ENCODE measurements at regions not wholly inside any gene's neighbourhood (a gene's known extent, or its start where the extent isn't known, plus 50 kb on each side); places are given as distances from the start of the nearest gene placed in this dataset.

DNA sequence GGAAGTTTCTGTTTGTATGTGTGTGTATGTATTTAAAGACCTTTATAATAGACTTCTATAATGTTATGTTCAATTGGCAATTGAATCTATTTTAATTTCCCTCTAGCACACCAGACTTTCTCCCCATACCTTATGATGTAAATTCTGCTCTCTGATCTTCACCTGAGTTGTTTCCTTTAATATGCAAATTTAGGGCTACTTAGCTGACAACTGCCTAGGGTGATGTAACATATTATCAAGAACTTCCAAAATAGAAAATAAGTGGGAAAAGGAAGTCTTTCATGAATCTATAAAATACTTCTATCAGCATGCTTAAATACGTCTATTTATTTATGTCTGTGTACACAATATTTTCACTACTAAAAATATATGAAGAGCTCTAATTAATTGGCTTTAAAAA is 923.5 kb upstream of the CDH10 start:
- Mint-ChIP-seq H3K36me3 (ENCODE audit: low read depth) (peaks cover 8% of the 10 kb centered on the region), H3K27ac (no peak overlapping the region), H3K27me3 (ENCODE audit: low read depth, poor library complexity) (no peaks in the 10 kb centered on the region), H3K9me3 (peaks cover 18% of the 10 kb centered on the region), H3K4me3 (no peak overlapping the region), H3K4me1 (no peaks in the 10 kb centered on the region)
- TF ChIP-seq, protein P1, sequence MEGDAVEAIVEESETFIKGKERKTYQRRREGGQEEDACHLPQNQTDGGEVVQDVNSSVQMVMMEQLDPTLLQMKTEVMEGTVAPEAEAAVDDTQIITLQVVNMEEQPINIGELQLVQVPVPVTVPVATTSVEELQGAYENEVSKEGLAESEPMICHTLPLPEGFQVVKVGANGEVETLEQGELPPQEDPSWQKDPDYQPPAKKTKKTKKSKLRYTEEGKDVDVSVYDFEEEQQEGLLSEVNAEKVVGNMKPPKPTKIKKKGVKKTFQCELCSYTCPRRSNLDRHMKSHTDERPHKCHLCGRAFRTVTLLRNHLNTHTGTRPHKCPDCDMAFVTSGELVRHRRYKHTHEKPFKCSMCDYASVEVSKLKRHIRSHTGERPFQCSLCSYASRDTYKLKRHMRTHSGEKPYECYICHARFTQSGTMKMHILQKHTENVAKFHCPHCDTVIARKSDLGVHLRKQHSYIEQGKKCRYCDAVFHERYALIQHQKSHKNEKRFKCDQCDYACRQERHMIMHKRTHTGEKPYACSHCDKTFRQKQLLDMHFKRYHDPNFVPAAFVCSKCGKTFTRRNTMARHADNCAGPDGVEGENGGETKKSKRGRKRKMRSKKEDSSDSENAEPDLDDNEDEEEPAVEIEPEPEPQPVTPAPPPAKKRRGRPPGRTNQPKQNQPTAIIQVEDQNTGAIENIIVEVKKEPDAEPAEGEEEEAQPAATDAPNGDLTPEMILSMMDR (IDR thresholded peaks at IDR 0.05) = no peak
- no peak for DNase-seq

DNA sequence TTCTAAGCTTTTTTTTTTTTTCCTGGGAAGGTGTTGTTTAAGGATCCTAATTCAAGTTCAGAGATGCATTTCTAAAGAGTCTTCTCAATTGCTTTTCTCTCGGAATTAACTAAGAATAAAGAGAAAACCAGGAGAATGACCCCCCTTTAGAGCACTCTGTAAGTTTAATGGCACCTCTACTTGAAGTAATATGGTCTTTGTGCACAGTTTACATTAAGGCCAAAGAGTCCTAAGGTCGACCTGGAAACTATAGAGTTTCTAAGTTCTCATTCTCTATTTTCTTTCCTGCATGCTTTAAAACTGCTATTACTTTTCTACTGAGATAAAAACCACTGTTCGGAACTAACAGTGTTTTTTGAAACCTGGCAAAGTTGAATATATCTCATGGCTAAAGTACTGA is 923.1 kb upstream of the CDH10 start:
- TF ChIP-seq, protein P1 (IDR thresholded peaks at IDR 0.05) = no peak
- H3K4me3 Mint-ChIP-seq = no peak overlapping the region
- H3K27ac Mint-ChIP-seq = no peak overlapping the region
- DNase-seq = no peak
- no peaks in the 10 kb centered on the region for H3K4me1 Mint-ChIP-seq
- H3K36me3 Mint-ChIP-seq (ENCODE audit: low read depth) = peaks cover 8% of the 10 kb centered on the region
- peaks cover 3% of the 10 kb centered on the region for H3K27me3 Mint-ChIP-seq (ENCODE audit: low read depth, poor library complexity)
- H3K9me3 Mint-ChIP-seq = peaks cover 22% of the 10 kb centered on the region

DNA sequence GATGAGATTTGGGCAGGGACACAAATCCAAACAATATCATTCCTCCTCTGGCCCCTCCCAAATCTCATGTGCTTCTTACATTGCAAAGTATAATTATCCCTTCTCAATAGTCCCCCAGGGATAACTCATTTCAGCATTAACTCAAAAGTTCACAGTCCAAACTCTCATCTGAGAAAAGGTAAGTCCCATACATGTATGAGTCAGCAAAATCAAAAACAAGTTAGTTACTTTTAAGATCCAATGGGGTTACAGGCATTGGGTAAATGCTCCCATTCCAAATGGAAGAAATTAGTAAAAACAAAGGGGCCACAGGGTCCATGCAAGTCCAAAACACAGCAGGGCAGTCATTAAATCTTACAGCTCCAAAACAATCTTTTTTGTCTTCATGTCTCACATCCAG is 917.9 kb upstream of the CDH10 start:
- Mint-ChIP-seq H3K27ac (no peak overlapping the region), H3K9me3 (peaks cover 27% of the 10 kb centered on the region), H3K4me3 (no peak overlapping the region), H3K4me1 (no peaks in the 10 kb centered on the region), H3K27me3 (ENCODE audit: low read depth, poor library complexity) (peaks cover 3% of the 10 kb centered on the region), H3K36me3 (ENCODE audit: low read depth) (peaks cover 13% of the 10 kb centered on the region)
- no peak for DNase-seq
- TF ChIP-seq, protein P1 (IDR thresholded peaks at IDR 0.05) = no peak

DNA sequence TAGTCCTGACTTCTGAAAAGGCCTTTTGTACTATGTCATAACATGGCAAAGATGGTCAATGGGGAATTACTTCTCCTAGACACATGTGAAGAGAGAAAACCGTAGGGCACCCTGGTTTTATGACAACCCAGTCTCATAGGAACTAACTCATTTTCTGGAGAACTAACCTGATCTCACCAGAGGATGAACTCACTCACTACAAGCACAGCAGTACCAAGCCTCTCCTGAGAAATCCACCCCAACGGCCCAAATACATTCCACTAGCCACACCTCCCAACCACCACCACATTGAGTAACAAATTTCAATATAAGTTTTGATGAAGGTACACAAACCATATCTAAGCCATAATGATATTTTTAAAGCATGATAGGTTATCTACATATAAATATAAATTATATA is 909.3 kb upstream of the CDH10 start:
- DNase-seq = no peak
- no peaks in the 10 kb centered on the region for H3K27me3 Mint-ChIP-seq (ENCODE audit: low read depth, poor library complexity)
- TF ChIP-seq, protein P1 (IDR thresholded peaks at IDR 0.05) = no peak
- H3K27ac Mint-ChIP-seq = no peak overlapping the region
- H3K4me1 Mint-ChIP-seq = no peaks in the 10 kb centered on the region
- H3K9me3 Mint-ChIP-seq = no peaks in the 10 kb centered on the region
- H3K36me3 Mint-ChIP-seq (ENCODE audit: low read depth) = no peaks in the 10 kb centered on the region
- no peak overlapping the region for H3K4me3 Mint-ChIP-seq

DNA sequence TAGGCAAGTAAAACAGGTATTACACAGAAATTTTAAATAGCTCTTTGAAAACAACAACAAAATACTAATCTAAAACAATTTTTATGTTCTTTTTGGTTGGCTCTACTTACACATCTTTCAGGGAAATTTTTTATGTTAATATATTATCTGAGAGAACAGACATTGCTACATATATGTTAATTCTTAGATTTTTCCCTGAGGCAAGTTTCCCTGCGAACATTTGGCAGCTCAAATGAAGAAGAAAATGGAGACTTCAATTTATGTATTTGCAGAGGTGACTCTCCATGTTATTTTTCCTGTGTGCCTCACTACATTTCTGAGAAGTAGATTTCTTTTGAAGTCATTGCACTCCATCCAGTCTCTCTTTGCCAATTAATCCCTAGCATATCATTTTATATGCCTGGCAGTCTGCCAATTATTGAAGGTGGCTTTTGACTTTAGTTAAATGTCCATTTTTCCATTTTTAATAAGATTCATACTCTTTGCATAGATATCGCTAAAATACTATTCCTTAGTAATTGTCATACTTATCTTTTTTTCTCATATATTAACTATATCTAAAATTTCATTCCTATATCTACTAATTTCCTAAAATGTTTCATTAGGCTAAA is 908.2 kb upstream of the CDH10 start:
- DNase-seq = no peak
- no peaks in the 10 kb centered on the region for H3K9me3 Mint-ChIP-seq
- no peaks in the 10 kb centered on the region for H3K4me1 Mint-ChIP-seq
- no peaks in the 10 kb centered on the region for H3K27me3 Mint-ChIP-seq (ENCODE audit: low read depth, poor library complexity)
- no peaks in the 10 kb centered on the region for H3K36me3 Mint-ChIP-seq (ENCODE audit: low read depth)
- H3K27ac Mint-ChIP-seq = no peak overlapping the region
- TF ChIP-seq, protein P1 (IDR thresholded peaks at IDR 0.05) = no peak
- no peak overlapping the region for H3K4me3 Mint-ChIP-seq

DNA sequence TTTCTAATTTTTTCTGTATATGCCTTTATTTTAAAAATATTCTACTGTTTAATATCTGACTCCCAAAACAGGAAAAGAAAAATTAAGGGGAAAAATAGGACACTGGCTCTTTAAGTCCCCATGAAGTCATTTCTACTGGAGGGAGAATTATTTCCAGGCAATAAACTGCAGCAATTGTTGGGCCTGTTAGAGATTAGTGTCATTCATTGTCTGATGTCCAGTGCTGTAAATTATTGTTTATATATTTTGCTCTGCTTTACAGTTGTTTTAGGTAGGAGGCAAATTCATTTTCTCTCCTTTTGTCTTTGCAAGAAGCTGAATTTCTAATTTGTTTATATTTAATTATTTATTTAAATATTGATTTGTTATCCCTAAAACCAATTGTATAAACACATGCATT is 906.0 kb upstream of the CDH10 start:
- Mint-ChIP-seq H3K4me1 (no peaks in the 10 kb centered on the region), H3K27ac (no peak overlapping the region), H3K4me3 (no peak overlapping the region), H3K27me3 (ENCODE audit: low read depth, poor library complexity) (no peaks in the 10 kb centered on the region), H3K36me3 (ENCODE audit: low read depth) (no peaks in the 10 kb centered on the region), H3K9me3 (no peaks in the 10 kb centered on the region)
- no peak for DNase-seq
- TF ChIP-seq, protein P1 (IDR thresholded peaks at IDR 0.05) = no peak
